H9 (cell line): ENCODE measurements at regions not wholly inside any gene's neighbourhood (a gene's known extent, or its start where the extent isn't known, plus 50 kb on each side); places are given as distances from the start of the nearest gene placed in this dataset.

Experiments
- DNase-seq: peaks from one replicate; pipeline ENCODE4 v3.0.0-alpha.2; 2017
- H2AFZ ChIP-seq: one replicate; pipeline ENCODE4 v1.6.1; 2013; ENCODE audit warnings: mild to moderate bottlenecking, low read length, control low read depth, moderate library complexity
- H2AK5ac ChIP-seq: 2 replicates; pipeline ENCODE4 v1.6.1; 2013; ENCODE audit warnings: low read length, control low read depth, mixed read lengths; ENCODE audit not compliant: insufficient read length
- H2BK120ac ChIP-seq: one replicate; pipeline ENCODE4 v1.6.1; 2013; ENCODE audit warnings: low read depth, mild to moderate bottlenecking, low read length, control low read depth, inconsistent platforms; ENCODE audit not compliant: poor library complexity, severe bottlenecking
- H2BK12ac ChIP-seq: 2 replicates; pipeline ENCODE4 v1.6.1; 2013; ENCODE audit warnings: low read length, control low read depth, mixed read lengths, low read depth; ENCODE audit not compliant: insufficient read length
- H2BK15ac ChIP-seq: 2 replicates; pipeline ENCODE4 v1.6.1; 2013; ENCODE audit warnings: low read depth, low read length, control low read depth
- H2BK20ac ChIP-seq: one replicate; pipeline ENCODE4 v1.6.1; 2013; ENCODE audit warnings: low read depth, mild to moderate bottlenecking, low read length, control low read depth, inconsistent platforms; ENCODE audit not compliant: poor library complexity, severe bottlenecking
- H2BK5ac ChIP-seq: 2 replicates; pipeline ENCODE4 v1.6.1; 2013; ENCODE audit warnings: low read length, control low read depth, mixed read lengths; ENCODE audit not compliant: insufficient read length
- H3K14ac ChIP-seq: 2 replicates; pipeline ENCODE4 v1.6.1; 2013; ENCODE audit warnings: low read length, control low read depth; ENCODE audit not compliant: insufficient read depth
- H3K18ac ChIP-seq: 2 replicates; pipeline ENCODE4 v1.6.1; 2013; ENCODE audit warnings: low read depth, mild to moderate bottlenecking, mixed read lengths, low read length, control low read depth; ENCODE audit not compliant: insufficient read length
- H3K23ac ChIP-seq: 2 replicates; pipeline ENCODE4 v1.6.1; 2013; ENCODE audit warnings: low read length, control low read depth, mixed read lengths, low read depth; ENCODE audit not compliant: insufficient read length
- H3K23me2 ChIP-seq: 2 replicates; pipeline ENCODE4 v1.6.1; 2013; ENCODE audit warnings: low read depth, mild to moderate bottlenecking, mixed read lengths, low read length, control low read depth; ENCODE audit not compliant: insufficient read length, poor library complexity, severe bottlenecking
- H3K27ac ChIP-seq: 2 replicates; pipeline ENCODE4 v1.5.1; 2013; ENCODE audit warnings: low read length, control low read depth, mixed read lengths, low read depth; ENCODE audit not compliant: insufficient read length
- H3K27me3 ChIP-seq: 2 replicates; pipeline ENCODE4 v1.6.1; 2013; ENCODE audit warnings: low read length, control low read depth, inconsistent platforms; ENCODE audit not compliant: insufficient read depth
- H3K4ac ChIP-seq: 2 replicates; pipeline ENCODE4 v1.6.1; 2013; ENCODE audit warnings: low read depth, mild to moderate bottlenecking, control low read depth, inconsistent platforms, low read length, moderate library complexity
- H3K4me1 ChIP-seq: 2 replicates; pipeline ENCODE4 v1.6.1; 2013; ENCODE audit warnings: low read length, control low read depth, inconsistent platforms; ENCODE audit not compliant: insufficient read depth
- H3K4me2 ChIP-seq: 2 replicates; pipeline ENCODE4 v1.6.1; 2013; ENCODE audit warnings: low read length, control low read depth, mixed read lengths; ENCODE audit not compliant: insufficient read length, insufficient read depth
- H3K56ac ChIP-seq: 2 replicates; pipeline ENCODE4 v1.6.1; 2013; ENCODE audit warnings: low read depth, mild to moderate bottlenecking, mixed read lengths, low read length, control low read depth; ENCODE audit not compliant: insufficient read length
- H3K79me1 ChIP-seq: 2 replicates; pipeline ENCODE4 v1.6.1; 2013; ENCODE audit warnings: low read depth, mild to moderate bottlenecking, moderate library complexity, low read length, control low read depth, inconsistent platforms; ENCODE audit not compliant: insufficient read depth, poor library complexity, severe bottlenecking
- H3K79me2 ChIP-seq: 2 replicates; pipeline ENCODE4 v1.6.1; 2013; ENCODE audit warnings: low read length, control low read depth, inconsistent platforms; ENCODE audit not compliant: insufficient read depth
- H3K9ac ChIP-seq: 2 replicates; pipeline ENCODE4 v1.6.1; 2013; ENCODE audit warnings: low read length, control low read depth, mixed read lengths; ENCODE audit not compliant: insufficient read length; ENCODE audit errors: extremely low read depth
- H3K9me3 ChIP-seq: one replicate; pipeline ENCODE4 v1.6.1; 2013; ENCODE audit warnings: low read depth, low read length, inconsistent platforms; ENCODE audit not compliant: control insufficient read depth
- H3T11ph ChIP-seq: one replicate; pipeline ENCODE4 v1.6.1; 2013; ENCODE audit warnings: mild to moderate bottlenecking, low read length, control low read depth, inconsistent platforms
- H4K20me1 ChIP-seq: one replicate; pipeline ENCODE4 v1.6.1; 2013; ENCODE audit not compliant: control insufficient read depth, insufficient read length, insufficient read depth
- H4K5ac ChIP-seq: 2 replicates; pipeline ENCODE4 v1.6.1; 2013; ENCODE audit warnings: low read depth, mild to moderate bottlenecking, mixed read lengths, low read length, control low read depth; ENCODE audit not compliant: insufficient read length
- H4K8ac ChIP-seq: replicated peaks from 2 replicates; pipeline ENCODE4 v1.6.1; 2013; ENCODE audit warnings: low read length, control low read depth, mixed read lengths, low read depth; ENCODE audit not compliant: insufficient read length
- H4K91ac ChIP-seq: 2 replicates; pipeline ENCODE4 v1.6.1; 2013; ENCODE audit warnings: low read depth, mild to moderate bottlenecking, moderate library complexity, mixed read lengths, low read length, control low read depth; ENCODE audit not compliant: insufficient read length
- H3K27ac Mint-ChIP-seq, 3 experiments: 2 replicates in 2 of 3; 3 replicates in 1 of 3; pipeline ENCODE4 v1.8.0; 2020 to 2021; ENCODE audit warnings: mixed read lengths in 3 of 3, mild to moderate bottlenecking in 1 of 3, moderate library complexity in 1 of 3
- H3K27me3 Mint-ChIP-seq: 2 replicates; pipeline ENCODE4 v1.8.0; 2021; ENCODE audit warnings: low read depth, mild to moderate bottlenecking, moderate library complexity, mixed read lengths
- H3K36me3 Mint-ChIP-seq, 3 experiments: 2 replicates in 2 of 3; 3 replicates in 1 of 3; pipeline ENCODE4 v1.8.0; 2020 to 2021; ENCODE audit warnings: low read depth in 3 of 3, mixed read lengths in 3 of 3; ENCODE audit not compliant: insufficient read depth in 1 of 3
- H3K4me1 Mint-ChIP-seq, 2 experiments: 2 replicates each; pipeline ENCODE4 v1.8.0; 2020; ENCODE audit warnings: mixed read lengths in 2 of 2
- H3K4me3 Mint-ChIP-seq, 2 experiments: 2 replicates in 1 of 2; 3 replicates in 1 of 2; pipeline ENCODE4 v1.8.0; 2020 to 2021; ENCODE audit warnings: mild to moderate bottlenecking in 2 of 2, mixed read lengths in 2 of 2, moderate library complexity in 1 of 2
- H3K9me3 Mint-ChIP-seq, 2 experiments: 2 replicates in 1 of 2; 3 replicates in 1 of 2; pipeline ENCODE4 v1.8.0; 2020; ENCODE audit warnings: mild to moderate bottlenecking in 2 of 2, mixed read lengths in 2 of 2, moderate library complexity in 1 of 2
- WGBS: extraction: QIAGEN DNeasy Blood & Tissue Kit; methylation state at CpG from one replicate; pipeline ENCODE4 v1.1.7; 2013; ENCODE audit warnings: missing lambda C conversion rate, low lambda C conversion rate, mixed read lengths; ENCODE audit not compliant: insufficient read length; ENCODE audit errors: extremely low coverage; 5-methylcytosine and 5-hydroxymethylcytosine counted together
- TF ChIP-seq, protein P1 (sequence below): fragments of 200-600 bp; sonication (generic); conservative IDR thresholded peaks from 3 replicates; pipeline ENCODE4 v1.8.0; 2021; ENCODE audit warnings: antibody characterized with exemption, mild to moderate bottlenecking

DNA sequence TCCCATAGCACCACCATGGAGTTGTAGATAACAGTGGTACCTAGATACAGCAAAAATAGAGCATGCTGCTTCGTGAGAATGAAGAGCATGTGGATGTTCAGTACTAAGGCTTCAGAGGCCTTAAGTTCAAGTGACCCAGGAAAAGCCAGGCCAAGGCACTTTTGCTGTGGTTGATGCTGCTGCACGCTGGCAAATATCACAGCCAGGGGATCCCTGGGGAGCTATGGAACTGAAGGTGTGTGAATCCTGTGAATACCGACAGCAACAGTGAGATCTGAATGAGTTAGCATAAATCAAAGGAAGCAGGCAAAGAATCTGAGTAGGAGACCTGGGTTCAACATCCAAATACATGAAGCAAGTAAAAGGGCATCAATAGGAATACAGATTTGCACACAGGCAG, 158.6 kb upstream of the THUMPD2 start:
- no peak overlapping the region for H4K91ac ChIP-seq
- Mint-ChIP-seq H3K9me3 (no peaks in the 10 kb centered on the region), H3K36me3 (no peaks in the 10 kb centered on the region; a peak in 1 of 7 replicates), H3K4me3 (no peak overlapping the region), H3K27ac (no peak overlapping the region), H3K27me3 (no peaks in the 10 kb centered on the region), H3K4me1 (peaks cover 0 to 14% of the 10 kb centered on the region in 2 experiments; a peak in 3 of 4 replicates)
- no CpG with 5 or more reads among the region's 3 CpGs for WGBS
- H3K27me3 ChIP-seq: no peaks in the 10 kb centered on the region
- DNase-seq: no peak
- no peaks in the 10 kb centered on the region for H3K9me3 ChIP-seq
- H3K4ac ChIP-seq: no peak overlapping the region
- no peak overlapping the region for H2BK5ac ChIP-seq
- no peak overlapping the region for H3K4me2 ChIP-seq
- TF ChIP-seq, protein P1, sequence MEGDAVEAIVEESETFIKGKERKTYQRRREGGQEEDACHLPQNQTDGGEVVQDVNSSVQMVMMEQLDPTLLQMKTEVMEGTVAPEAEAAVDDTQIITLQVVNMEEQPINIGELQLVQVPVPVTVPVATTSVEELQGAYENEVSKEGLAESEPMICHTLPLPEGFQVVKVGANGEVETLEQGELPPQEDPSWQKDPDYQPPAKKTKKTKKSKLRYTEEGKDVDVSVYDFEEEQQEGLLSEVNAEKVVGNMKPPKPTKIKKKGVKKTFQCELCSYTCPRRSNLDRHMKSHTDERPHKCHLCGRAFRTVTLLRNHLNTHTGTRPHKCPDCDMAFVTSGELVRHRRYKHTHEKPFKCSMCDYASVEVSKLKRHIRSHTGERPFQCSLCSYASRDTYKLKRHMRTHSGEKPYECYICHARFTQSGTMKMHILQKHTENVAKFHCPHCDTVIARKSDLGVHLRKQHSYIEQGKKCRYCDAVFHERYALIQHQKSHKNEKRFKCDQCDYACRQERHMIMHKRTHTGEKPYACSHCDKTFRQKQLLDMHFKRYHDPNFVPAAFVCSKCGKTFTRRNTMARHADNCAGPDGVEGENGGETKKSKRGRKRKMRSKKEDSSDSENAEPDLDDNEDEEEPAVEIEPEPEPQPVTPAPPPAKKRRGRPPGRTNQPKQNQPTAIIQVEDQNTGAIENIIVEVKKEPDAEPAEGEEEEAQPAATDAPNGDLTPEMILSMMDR: no peak
- H2AK5ac ChIP-seq: no peak overlapping the region
- H3K23ac ChIP-seq: no peak overlapping the region
- H3K56ac ChIP-seq: no peak overlapping the region
- H2BK120ac ChIP-seq: no peak overlapping the region
- no peak overlapping the region for H2BK12ac ChIP-seq
- no peak overlapping the region for H4K5ac ChIP-seq
- no peak overlapping the region for H2AFZ ChIP-seq
- no peak overlapping the region for H3K27ac ChIP-seq
- no peaks in the 10 kb centered on the region for H3K79me1 ChIP-seq
- no peaks in the 10 kb centered on the region for H4K20me1 ChIP-seq
- H3K4me1 ChIP-seq: no peaks in the 10 kb centered on the region
- H3K23me2 ChIP-seq: no peaks in the 10 kb centered on the region
- no peak overlapping the region for H2BK15ac ChIP-seq
- H3K18ac ChIP-seq: no peak overlapping the region
- no peak overlapping the region for H2BK20ac ChIP-seq
- H3K79me2 ChIP-seq: no peaks in the 10 kb centered on the region
- no peak overlapping the region for H4K8ac ChIP-seq
- H3K14ac ChIP-seq: no peak overlapping the region
- H3T11ph ChIP-seq: no peak overlapping the region
- no peak overlapping the region for H3K9ac ChIP-seq
